Endothelial cell (in vitro differentiated cells): ENCODE measurements at regions not wholly inside any gene's neighbourhood (a gene's known extent, or its start where the extent isn't known, plus 50 kb on each side); places are given as distances from the start of the nearest gene placed in this dataset.

ENCODE experiments used
- DNase-seq: peaks from one replicate; pipeline ENCODE4 v3.0.0; 2021; ENCODE audit warnings: low spot score
- H3K27ac Mint-ChIP-seq: one replicate; pipeline ENCODE4 v1.8.0; 2021; ENCODE audit warnings: mixed read lengths, inconsistent platforms; ENCODE audit not compliant: unreplicated experiment
- H3K27me3 Mint-ChIP-seq: one replicate; pipeline ENCODE4 v1.8.0; 2021; ENCODE audit warnings: mild to moderate bottlenecking, moderate library complexity, mixed read lengths, inconsistent platforms; ENCODE audit not compliant: unreplicated experiment
- H3K36me3 Mint-ChIP-seq: one replicate; pipeline ENCODE4 v1.8.0; 2021; ENCODE audit warnings: mild to moderate bottlenecking, low read depth, mixed read lengths, inconsistent platforms; ENCODE audit not compliant: unreplicated experiment
- H3K4me1 Mint-ChIP-seq: one replicate; pipeline ENCODE4 v1.8.0; 2021; ENCODE audit warnings: mild to moderate bottlenecking, mixed read lengths, inconsistent platforms; ENCODE audit not compliant: unreplicated experiment
- H3K4me3 Mint-ChIP-seq: one replicate; pipeline ENCODE4 v1.8.0; 2021; ENCODE audit warnings: mild to moderate bottlenecking, mixed read lengths, inconsistent platforms; ENCODE audit not compliant: unreplicated experiment
- H3K9me3 Mint-ChIP-seq: one replicate; pipeline ENCODE4 v1.8.0; 2021; ENCODE audit warnings: mixed read lengths, inconsistent platforms; ENCODE audit not compliant: unreplicated experiment
- TF ChIP-seq, protein P1 (sequence below): fragments of 200-600 bp; sonication (generic); IDR thresholded peaks from one replicate; pipeline ENCODE4 v1.5.0; 2021; ENCODE audit warnings: antibody characterized with exemption; ENCODE audit not compliant: unreplicated experiment

DNA sequence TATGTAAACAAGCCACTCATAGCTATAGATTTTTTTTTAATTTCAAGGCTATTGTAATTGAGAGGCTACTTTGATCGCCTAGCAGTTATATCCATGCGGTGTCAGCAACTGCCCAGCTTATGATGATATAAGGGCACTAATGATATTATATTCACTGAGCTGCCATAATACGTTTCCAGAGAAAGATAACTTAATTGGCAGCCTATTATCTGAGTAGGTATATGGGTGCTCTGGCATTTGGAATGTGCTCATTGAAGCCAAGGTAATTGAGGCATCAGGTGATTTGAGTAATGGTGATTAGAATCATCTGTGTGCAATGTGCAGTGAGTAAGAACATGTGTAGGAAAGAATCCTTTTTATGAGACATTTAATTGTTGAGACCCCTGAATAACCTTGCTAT is 490.0 kb downstream of the CENPC start:
- TF ChIP-seq, protein P1, sequence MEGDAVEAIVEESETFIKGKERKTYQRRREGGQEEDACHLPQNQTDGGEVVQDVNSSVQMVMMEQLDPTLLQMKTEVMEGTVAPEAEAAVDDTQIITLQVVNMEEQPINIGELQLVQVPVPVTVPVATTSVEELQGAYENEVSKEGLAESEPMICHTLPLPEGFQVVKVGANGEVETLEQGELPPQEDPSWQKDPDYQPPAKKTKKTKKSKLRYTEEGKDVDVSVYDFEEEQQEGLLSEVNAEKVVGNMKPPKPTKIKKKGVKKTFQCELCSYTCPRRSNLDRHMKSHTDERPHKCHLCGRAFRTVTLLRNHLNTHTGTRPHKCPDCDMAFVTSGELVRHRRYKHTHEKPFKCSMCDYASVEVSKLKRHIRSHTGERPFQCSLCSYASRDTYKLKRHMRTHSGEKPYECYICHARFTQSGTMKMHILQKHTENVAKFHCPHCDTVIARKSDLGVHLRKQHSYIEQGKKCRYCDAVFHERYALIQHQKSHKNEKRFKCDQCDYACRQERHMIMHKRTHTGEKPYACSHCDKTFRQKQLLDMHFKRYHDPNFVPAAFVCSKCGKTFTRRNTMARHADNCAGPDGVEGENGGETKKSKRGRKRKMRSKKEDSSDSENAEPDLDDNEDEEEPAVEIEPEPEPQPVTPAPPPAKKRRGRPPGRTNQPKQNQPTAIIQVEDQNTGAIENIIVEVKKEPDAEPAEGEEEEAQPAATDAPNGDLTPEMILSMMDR: no peak
- H3K4me3 Mint-ChIP-seq: no peak overlapping the region
- H3K36me3 Mint-ChIP-seq: no peaks in the 10 kb centered on the region
- DNase-seq: no peak
- H3K27me3 Mint-ChIP-seq: no peaks in the 10 kb centered on the region
- H3K9me3 Mint-ChIP-seq: no peaks in the 10 kb centered on the region
- no peak overlapping the region for H3K27ac Mint-ChIP-seq
- peaks cover 3% of the 10 kb centered on the region for H3K4me1 Mint-ChIP-seq

DNA sequence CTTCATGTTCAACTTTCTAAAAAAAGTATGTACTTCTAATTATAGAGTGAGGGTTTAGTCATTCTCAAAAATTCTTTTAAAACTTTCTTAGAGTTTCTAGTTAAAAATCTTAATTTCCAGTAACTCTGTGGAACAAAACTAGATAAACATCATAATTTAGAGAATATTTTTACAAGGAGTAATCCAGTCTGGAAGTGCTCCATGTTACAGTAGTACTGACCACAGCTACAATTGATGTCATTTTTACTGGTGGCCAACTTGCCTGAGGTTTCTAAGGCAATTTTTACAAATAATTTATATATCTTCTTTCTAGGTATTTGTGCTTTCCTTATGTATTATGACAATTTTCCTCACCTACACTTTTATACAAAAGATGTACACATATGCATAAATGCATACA is 490.4 kb downstream of the CENPC start:
- Mint-ChIP-seq H3K4me3 (no peak overlapping the region), H3K27ac (no peak overlapping the region), H3K27me3 (no peaks in the 10 kb centered on the region), H3K4me1 (peaks cover 3% of the 10 kb centered on the region), H3K36me3 (no peaks in the 10 kb centered on the region), H3K9me3 (no peaks in the 10 kb centered on the region)
- TF ChIP-seq, protein P1: no peak
- no peak for DNase-seq

DNA sequence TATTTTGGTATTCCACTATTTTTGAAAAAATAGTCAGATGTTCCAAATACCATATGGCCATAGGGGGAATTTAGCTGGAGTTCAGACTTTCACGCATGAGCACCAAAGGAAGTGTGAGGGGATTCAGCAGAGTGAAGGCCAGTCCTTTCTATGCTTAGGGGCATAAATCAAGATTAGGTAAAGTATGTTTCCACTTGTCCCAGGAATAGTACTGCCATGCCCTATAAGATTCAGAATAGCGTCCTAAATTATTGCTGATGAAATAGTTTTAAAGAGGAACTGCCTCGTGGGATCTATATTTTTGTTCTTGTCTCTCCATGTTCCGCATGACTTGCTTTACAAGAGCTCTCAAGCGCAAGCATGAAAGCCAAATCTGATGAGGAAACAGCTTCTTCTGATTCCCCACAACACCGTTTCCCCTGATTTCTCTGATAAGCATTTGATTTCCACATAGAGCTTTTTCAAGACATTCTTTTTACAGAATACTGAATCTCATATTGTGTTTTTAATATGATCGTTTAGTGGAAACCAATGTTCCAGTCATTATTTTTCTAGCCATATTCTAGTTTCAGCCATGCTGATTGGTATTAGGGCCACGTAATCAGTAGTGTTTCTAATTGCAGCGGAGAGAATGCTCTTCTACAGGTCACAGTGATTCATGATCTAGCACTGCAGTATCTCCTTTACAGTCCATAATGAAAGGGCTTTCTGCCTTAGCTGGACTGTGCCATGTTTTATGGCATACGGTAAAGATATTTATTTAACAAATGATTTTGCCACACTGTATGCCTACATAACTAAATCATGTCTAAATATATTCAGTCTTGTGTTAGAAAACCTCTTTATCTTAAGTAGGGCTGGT is 492.3 kb downstream of the CENPC start:
- no peaks in the 10 kb centered on the region for H3K27me3 Mint-ChIP-seq
- peaks cover 3% of the 10 kb centered on the region for H3K4me1 Mint-ChIP-seq
- no peak overlapping the region for H3K4me3 Mint-ChIP-seq
- no peaks in the 10 kb centered on the region for H3K36me3 Mint-ChIP-seq
- no peak overlapping the region for H3K27ac Mint-ChIP-seq
- DNase-seq: no peak
- TF ChIP-seq, protein P1: no peak
- H3K9me3 Mint-ChIP-seq: no peaks in the 10 kb centered on the region

DNA sequence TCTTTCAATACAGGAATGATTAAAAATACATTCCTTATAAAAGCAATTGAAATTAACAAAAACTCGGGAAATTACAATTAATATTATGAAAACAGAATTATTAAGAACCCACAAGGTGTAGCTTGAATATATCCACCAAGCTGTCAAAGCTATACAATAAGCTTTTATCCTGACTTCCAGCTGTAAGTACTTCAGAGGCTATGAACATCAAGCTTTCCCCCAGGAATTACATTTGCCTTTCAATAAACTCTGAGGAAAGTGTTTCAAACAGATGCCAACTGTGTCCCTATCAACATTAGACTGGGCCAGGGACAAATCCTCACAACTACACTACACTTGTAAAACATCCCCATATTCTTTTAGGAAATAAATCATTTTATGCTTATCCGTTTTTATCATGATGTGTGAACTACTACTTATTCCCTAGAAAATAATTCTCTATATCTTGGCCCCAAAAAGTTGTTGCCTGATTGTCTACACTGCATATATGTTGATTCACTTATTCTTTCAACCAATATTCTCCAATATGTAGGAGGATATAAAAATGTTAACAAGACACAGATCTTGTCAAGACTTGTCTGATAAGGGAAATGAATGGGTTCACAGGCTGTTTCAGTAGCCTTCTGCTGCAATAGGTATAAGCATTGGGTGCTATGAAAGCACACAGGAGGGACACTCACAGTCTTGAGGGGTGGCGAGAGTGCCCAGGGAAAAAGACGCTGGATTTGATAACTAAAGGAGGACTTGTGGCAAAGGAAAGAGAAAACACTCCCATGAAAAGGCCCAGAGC is 494.1 kb downstream of the CENPC start:
- Mint-ChIP-seq H3K4me3 (no peak overlapping the region), H3K36me3 (no peaks in the 10 kb centered on the region), H3K27me3 (no peaks in the 10 kb centered on the region), H3K4me1 (peaks cover 3% of the 10 kb centered on the region), H3K27ac (no peak overlapping the region), H3K9me3 (no peaks in the 10 kb centered on the region)
- TF ChIP-seq, protein P1: no peak
- DNase-seq: no peak

DNA sequence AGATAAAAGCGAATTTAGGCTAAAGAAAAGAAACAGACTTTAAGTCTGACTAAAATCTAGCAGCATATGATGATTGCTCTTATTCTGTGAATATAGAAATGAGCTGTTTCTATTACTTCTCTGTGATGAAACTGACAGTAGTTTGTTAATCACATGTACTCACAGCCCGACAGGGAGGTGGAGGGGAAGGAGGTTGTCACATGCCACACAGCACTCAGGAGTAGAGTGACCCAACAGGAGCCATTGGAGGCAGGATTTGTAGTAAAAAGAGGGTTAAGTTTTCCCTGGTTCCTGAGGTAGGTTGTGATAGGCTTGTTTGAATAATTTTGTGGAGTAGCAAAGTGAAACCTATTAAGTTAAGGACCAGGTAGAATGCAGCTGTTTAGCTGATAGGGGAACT is 495.9 kb downstream of the CENPC start:
- Mint-ChIP-seq H3K36me3 (no peaks in the 10 kb centered on the region), H3K4me3 (no peak overlapping the region), H3K27ac (no peak overlapping the region), H3K9me3 (no peaks in the 10 kb centered on the region), H3K27me3 (no peaks in the 10 kb centered on the region), H3K4me1 (peaks cover 3% of the 10 kb centered on the region)
- DNase-seq: no peak
- TF ChIP-seq, protein P1: no peak
